Thyroid gland (tissue), 4 donors: ENCODE measurements at regions not wholly inside any gene's neighbourhood (a gene's known extent, or its start where the extent isn't known, plus 50 kb on each side); places are given as distances from the start of the nearest gene placed in this dataset.

Experiments
- CTCF ChIP-seq, 6 experiments: fragments of 200-600 bp in 3 of 6; fragments of 450-650 bp in 3 of 6; sonication (generic) in 3 of 6; IDR thresholded peaks; one replicate each; pipeline ENCODE4 v1.5.1; 2016 to 2019; ENCODE audit warnings: antibody characterized with exemption in 6 of 6, mild to moderate bottlenecking in 2 of 6, inconsistent platforms in 1 of 6, moderate library complexity in 1 of 6
- POLR2A ChIP-seq, 2 donors: fragments of 450-650 bp; IDR thresholded peaks; one replicate each; pipeline ENCODE4 v1.6.1; 2017; ENCODE audit warnings: antibody characterized with exemption in 2 of 2, mild to moderate bottlenecking in 2 of 2, moderate library complexity in 1 of 2

DNA sequence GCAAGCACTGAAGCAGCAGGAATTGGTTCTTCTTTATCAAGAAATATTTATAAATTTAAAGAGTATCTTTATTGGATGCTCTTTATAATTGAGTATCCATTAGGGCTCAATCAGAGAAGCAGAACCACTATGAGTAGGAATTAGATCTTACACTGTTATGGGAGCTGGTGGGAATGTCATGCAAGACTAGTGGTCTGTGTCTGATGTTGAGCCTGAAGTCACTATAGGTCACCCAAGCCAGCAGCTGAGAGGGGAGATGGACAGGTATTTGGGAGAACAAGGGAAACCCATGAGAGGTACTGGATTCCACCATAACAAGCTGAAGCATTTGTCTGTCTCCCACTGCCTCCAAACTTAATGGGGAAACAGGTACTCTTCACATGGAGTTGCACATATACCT lies 283.7 kb upstream of the BOD1L1 start:
- no peak for TF ChIP-seq CTCF (IDR thresholded peaks at IDR 0.05)
- TF ChIP-seq POLR2A (IDR thresholded peaks at IDR 0.05) = no peak
